Stomach (tissue), 4 donors: ENCODE measurements at regions not wholly inside any gene's neighbourhood (a gene's known extent, or its start where the extent isn't known, plus 50 kb on each side); places are given as distances from the start of the nearest gene placed in this dataset.
"Not testable (repeated sequence)": the region's sequence is repeated elsewhere in the genome, so short reads cannot be mapped to it uniquely, and the experiment has no call there.

ENCODE experiments used
- CTCF ChIP-seq, 7 experiments: fragments of 450-650 bp in 4 of 7; fragments of 200-600 bp in 3 of 7; sonication (generic) in 3 of 7; IDR thresholded peaks; one replicate each; pipeline ENCODE4 v1.5.1; 2016 to 2019; ENCODE audit warnings: antibody characterized with exemption in 7 of 7, control low read depth in 2 of 7, mild to moderate bottlenecking in 1 of 7
- EP300 ChIP-seq: sonication (generic); formaldehyde crosslinking; IDR thresholded peaks from one replicate; pipeline ENCODE4 v1.6.1; 2017; ENCODE audit warnings: antibody characterized with exemption
- POLR2A ChIP-seq, 4 donors: fragments of 450-650 bp; IDR thresholded peaks; one replicate each; pipeline ENCODE4 v1.6.1; 2016; ENCODE audit warnings: antibody characterized with exemption in 4 of 4, control low read depth in 2 of 4, mild to moderate bottlenecking in 1 of 4, moderate library complexity in 1 of 4
- POLR2AphosphoS5 ChIP-seq, 3 donors: sonication (generic); formaldehyde crosslinking; IDR thresholded peaks; one replicate each; pipeline ENCODE4 v1.6.1; 2016; ENCODE audit warnings: antibody characterized with exemption in 3 of 3

- not testable (repeated sequence) for TF ChIP-seq CTCF (IDR thresholded peaks at IDR 0.05); POLR2A (IDR thresholded peaks at IDR 0.05); EP300; POLR2AphosphoS5 (IDR thresholded peaks at IDR 0.05)
Observed at GRCh38 chr15:81716468-81716867, 329.4 kb downstream of the MEX3B start.
